Mucosa of descending colon (tissue), 3 donors: ENCODE measurements at regions not wholly inside any gene's neighbourhood (a gene's known extent, or its start where the extent isn't known, plus 50 kb on each side); places are given as distances from the start of the nearest gene placed in this dataset.
"Not testable (repeated sequence)": the region's sequence is repeated elsewhere in the genome, so short reads cannot be mapped to it uniquely, and the experiment has no call there.

Source experiments
- ATAC-seq: fragments of 200-7000 bp; cut with Tn5 transposase; one replicate; pipeline ENCODE4 v1.9.1; 2020; ENCODE audit warnings: mild to moderate bottlenecking, moderate library complexity
- DNase-seq, 3 donors: peaks; one replicate each; pipeline ENCODE4 v3.0.0-alpha.2; 2020
- H3K36me3 ChIP-seq: fragments of 200-600 bp; one replicate; pipeline ENCODE4 v1.8.0; 2021; ENCODE audit warnings: low read depth, mild to moderate bottlenecking
- H3K4me1 ChIP-seq: fragments of 200-600 bp; one replicate; pipeline ENCODE4 v1.8.0; 2021; ENCODE audit warnings: low read depth, mild to moderate bottlenecking
- H3K4me3 ChIP-seq: fragments of 200-600 bp; one replicate; pipeline ENCODE4 v1.8.0; 2021; ENCODE audit warnings: mild to moderate bottlenecking
- H3K9me3 ChIP-seq: fragments of 200-600 bp; one replicate; pipeline ENCODE4 v1.8.0; 2021; ENCODE audit warnings: mild to moderate bottlenecking
- CTCF ChIP-seq: fragments of 200-600 bp; IDR thresholded peaks from one replicate; pipeline ENCODE4 v1.8.0; 2022; ENCODE audit warnings: antibody characterized with exemption, mild to moderate bottlenecking
- intact Hi-C, 2 donors: fragments of 100-400 bp; cut with DNase I in 1 of 2; cut with micrococcal nuclease in 1 of 2; formaldehyde crosslinking; loops; one replicate each; pipeline versions ENCODE4 v1.11.0 to v1.11.1; 2022; cut with DNase I, micrococcal nuclease
- donor health status: DM: no; HTN: no; CAD: no; lungs with moderate emphysema.
- donor health status: DM: no; HTN: no; CAD: no.
- donor health status: DM: no; HTN: yes; CAD: no.

DNA sequence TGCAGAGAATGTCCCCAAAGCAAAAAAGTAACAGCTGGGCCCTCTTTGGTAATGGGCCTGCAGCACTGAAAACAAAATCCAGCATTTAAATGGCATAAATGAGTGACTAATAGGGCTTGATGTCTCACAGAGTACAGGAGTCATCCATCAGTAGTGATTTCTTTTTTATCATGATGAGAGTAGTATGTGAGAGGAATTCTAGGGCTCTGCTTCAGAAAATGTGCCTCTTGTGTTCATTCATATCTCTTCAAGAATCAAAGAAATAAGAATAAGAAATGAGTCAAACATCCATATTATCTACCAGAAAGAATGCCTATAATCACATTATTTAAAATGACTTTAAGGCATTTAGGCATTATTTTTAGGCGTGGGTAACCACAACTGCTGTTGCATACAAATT is 792.9 kb upstream of the HTR2C start:
- TF ChIP-seq CTCF, result no peak
- intact Hi-C loops, result no loop called here

GRCh38 chrX:113784754-113785153 is 799.1 kb upstream of the HTR2C start:
- not testable (repeated sequence) for H3K4me1 ChIP-seq, ATAC-seq, DNase-seq

More for the DNA sequence above, 792.9 kb upstream of the HTR2C start:
- ATAC-seq (no peak), DNase-seq (no peak)
- Histone ChIP-seq H3K9me3 (no peaks in the 10 kb centered on the region), H3K4me3 (no peak overlapping the region), H3K36me3 (no peaks in the 10 kb centered on the region), H3K4me1 (no peaks in the 10 kb centered on the region)

GRCh38 chrX:113770806-113771205 is 813.1 kb upstream of the HTR2C start:
- Histone ChIP-seq H3K4me3 (no peak overlapping the region), H3K4me1 (no peaks in the 10 kb centered on the region), H3K36me3 (no peaks in the 10 kb centered on the region), H3K9me3 (no peaks in the 10 kb centered on the region)
- ATAC-seq, result no peak
- no peak for TF ChIP-seq CTCF
- DNase-seq, result no peak
- intact Hi-C loops, result no loop called here

More at GRCh38 chrX:113784754-113785153, 799.1 kb upstream of the HTR2C start:
- intact Hi-C loops, H3K9me3 ChIP-seq, H3K4me3 ChIP-seq, H3K36me3 ChIP-seq: not testable (repeated sequence)

DNA sequence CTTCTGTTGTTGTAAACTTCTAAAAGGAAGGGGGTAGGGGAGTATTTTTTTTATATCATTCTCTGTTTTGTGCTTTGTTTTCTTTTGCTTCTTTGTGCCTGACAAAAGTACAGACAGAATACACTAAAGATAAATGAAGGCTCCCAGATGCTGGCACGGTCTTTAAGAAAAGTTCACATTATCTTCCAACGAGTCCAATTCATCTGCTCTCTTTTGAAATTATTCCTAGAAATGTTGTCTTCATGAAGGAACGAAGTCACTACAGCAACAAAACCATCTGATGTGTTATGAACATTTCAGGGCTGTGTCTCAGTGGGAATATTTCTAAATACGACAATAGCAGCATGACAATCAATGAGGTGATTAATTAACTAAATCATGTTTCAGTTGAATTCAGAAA is 813.8 kb upstream of the HTR2C start:
- ATAC-seq, result no peak
- Histone ChIP-seq H3K36me3 (no peaks in the 10 kb centered on the region), H3K4me3 (no peak overlapping the region), H3K4me1 (no peaks in the 10 kb centered on the region), H3K9me3 (no peaks in the 10 kb centered on the region)
- intact Hi-C loops, result no loop called here
- no peak for TF ChIP-seq CTCF
- no peak for DNase-seq

DNA sequence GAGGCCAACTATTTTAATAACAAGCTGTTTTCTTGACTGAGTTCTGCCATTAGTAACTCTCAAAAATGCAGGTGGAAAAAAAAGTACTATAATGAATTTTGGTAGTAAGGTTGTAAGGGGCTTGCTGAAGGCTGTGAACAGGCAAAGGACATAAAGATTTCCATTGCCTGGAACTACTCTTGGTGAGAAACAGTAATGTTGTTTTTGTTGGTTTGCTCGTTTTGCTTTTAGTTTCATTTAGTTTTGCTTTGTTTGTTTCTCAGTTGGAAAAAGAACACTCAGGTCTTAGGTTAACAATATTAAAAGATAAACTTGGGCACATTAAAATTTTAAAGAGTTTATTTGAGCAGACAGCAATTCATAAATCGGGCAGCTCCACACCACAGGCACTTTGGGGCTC is 824.5 kb upstream of the HTR2C start:
- no peaks in the 10 kb centered on the region for H3K9me3 ChIP-seq
- no peaks in the 10 kb centered on the region for H3K4me1 ChIP-seq
- ATAC-seq, result no peak
- no peak overlapping the region for H3K4me3 ChIP-seq
- H3K36me3 ChIP-seq, result no peaks in the 10 kb centered on the region
- no peak for DNase-seq
- intact Hi-C loops, result no loop called here
- no peak for TF ChIP-seq CTCF

- Histone ChIP-seq H3K9me3 (no peaks in the 10 kb centered on the region), H3K4me1 (no peaks in the 10 kb centered on the region), H3K4me3 (no peak overlapping the region), H3K36me3 (no peaks in the 10 kb centered on the region)
- DNase-seq (no peak), ATAC-seq (no peak)
- intact Hi-C loops, result no loop called here
- TF ChIP-seq CTCF, result no peak
Measured at GRCh38 chrX:113747274-113747973, 836.5 kb upstream of the HTR2C start.
